ENCODE measurements at regions not wholly inside any gene's neighbourhood (a gene's known extent, or its start where the extent isn't known, plus 50 kb on each side); places are given as distances from the start of the nearest gene placed in this dataset.

- TF ChIP-seq GATA2 (IDR thresholded peaks at IDR 0.05; ENCODE audit: low read depth, low read length) (no peak), GATA3 (IDR thresholded peaks at IDR 0.05; ENCODE audit: low read depth, low read length) (no peak)
These were observed 653.6 kb downstream of the NSUN3 start for GRCh38 chr3:94716326-94717018.
